B cell (primary cell): ENCODE measurements at regions not wholly inside any gene's neighbourhood (a gene's known extent, or its start where the extent isn't known, plus 50 kb on each side); places are given as distances from the start of the nearest gene placed in this dataset.

Experiments
- CTCF ChIP-seq: fragments of 200-600 bp; IDR thresholded peaks from one replicate; pipeline ENCODE4 v1.8.0; 2022; ENCODE audit warnings: antibody characterized with exemption, mild to moderate bottlenecking
- EZH2 ChIP-seq: IDR thresholded peaks from 2 replicates; pipeline ENCODE4 v1.6.1; 2012; ENCODE audit warnings: borderline replicate concordance, low read depth, mild to moderate bottlenecking, moderate library complexity, low read length; ENCODE audit not compliant: insufficient read depth, poor library complexity, severe bottlenecking

DNA sequence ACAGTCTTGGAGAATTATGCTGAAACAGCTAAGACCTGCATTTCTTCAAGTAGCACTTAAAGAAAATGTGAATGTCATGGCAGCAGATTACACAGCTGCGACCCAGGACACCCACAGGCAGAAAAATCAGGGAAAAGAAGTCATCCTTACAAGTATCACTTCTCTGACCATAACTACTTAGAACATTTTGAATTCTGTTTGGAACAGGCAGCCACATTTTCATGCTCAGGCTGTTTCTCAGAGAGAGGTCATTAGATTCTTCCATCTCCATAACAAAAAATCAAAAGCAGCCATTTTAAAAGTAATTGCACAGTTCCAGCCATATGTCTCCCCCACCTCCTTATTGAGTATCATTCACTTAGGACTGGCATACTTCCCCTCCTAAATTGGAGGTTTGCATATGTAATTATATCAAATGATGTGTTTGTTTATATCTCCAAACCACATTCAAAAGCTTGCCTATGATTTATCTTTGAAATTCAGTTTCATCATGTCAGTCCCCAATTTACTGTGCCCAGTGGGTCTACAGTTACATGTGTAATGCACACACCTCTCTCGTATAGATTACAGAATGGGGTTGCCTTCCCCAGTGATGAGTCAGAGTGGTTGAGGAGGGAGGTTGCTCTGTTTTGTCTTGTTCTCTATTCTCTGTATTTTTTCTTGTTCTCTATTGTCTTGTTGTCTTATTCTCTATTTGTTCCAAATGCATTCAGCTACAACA, 276.5 kb upstream of the MTNR1B start:
- TF ChIP-seq CTCF (no peak), EZH2 (no peak)
